Upper lobe of right lung (tissue), 1 donor: ENCODE measurements at regions not wholly inside any gene's neighbourhood (a gene's known extent, or its start where the extent isn't known, plus 50 kb on each side); places are given as distances from the start of the nearest gene placed in this dataset.
"Not testable (repeated sequence)": the region's sequence is repeated elsewhere in the genome, so short reads cannot be mapped to it uniquely, and the experiment has no call there.

ENCODE experiments used
- ATAC-seq: fragments of 200-7000 bp; cut with Tn5 transposase; one replicate; pipeline ENCODE4 v1.9.1; 2020; ENCODE audit warnings: mild to moderate bottlenecking, moderate library complexity
- DNase-seq: peaks from one replicate; pipeline ENCODE4 v3.0.0-alpha.2; 2020
- H3K27ac ChIP-seq: fragments of 200-600 bp; one replicate; pipeline ENCODE4 v1.8.0; 2022
- H3K27me3 ChIP-seq: fragments of 200-600 bp; one replicate; pipeline ENCODE4 v1.8.0; 2022; ENCODE audit warnings: mild to moderate bottlenecking
- H3K36me3 ChIP-seq: fragments of 200-600 bp; one replicate; pipeline ENCODE4 v1.8.0; 2022
- H3K4me1 ChIP-seq: fragments of 200-600 bp; one replicate; pipeline ENCODE4 v1.8.0; 2022
- H3K4me3 ChIP-seq: fragments of 200-600 bp; one replicate; pipeline ENCODE4 v1.8.0; 2022; ENCODE audit warnings: mild to moderate bottlenecking
- H3K9me3 ChIP-seq: fragments of 200-600 bp; one replicate; pipeline ENCODE4 v1.8.0; 2022
- CTCF ChIP-seq: fragments of 200-600 bp; IDR thresholded peaks from one replicate; pipeline ENCODE4 v1.8.0; 2022; ENCODE audit warnings: antibody characterized with exemption
- intact Hi-C: fragments of 100-400 bp; cut with DNase I; formaldehyde crosslinking; loops from one replicate; pipeline ENCODE4 v1.11.0; 2022
- donor health status: DM: no; HTN: yes; CAD: no; lungs with severe emphysema.

- intact Hi-C loops = no loop called here
- H3K27ac ChIP-seq = no peak overlapping the region
- ATAC-seq (no peak), DNase-seq (no peak)
- no peaks in the 10 kb centered on the region for H3K36me3 ChIP-seq
- no peak overlapping the region for H3K4me3 ChIP-seq
- peaks cover 7% of the 10 kb centered on the region for H3K27me3 ChIP-seq
- H3K9me3 ChIP-seq = no peaks in the 10 kb centered on the region
- H3K4me1 ChIP-seq = no peaks in the 10 kb centered on the region
- TF ChIP-seq CTCF = no peak
Measured at GRCh38 chr1:5678759-5679158, 313.5 kb downstream of the NPHP4 start.

GRCh38 chr1:5672355-5672754 is 319.9 kb downstream of the NPHP4 start:
- DNase-seq, H3K4me1 ChIP-seq, intact Hi-C loops, H3K36me3 ChIP-seq, H3K9me3 ChIP-seq, H3K27me3 ChIP-seq, H3K4me3 ChIP-seq, ATAC-seq, H3K27ac ChIP-seq: not testable (repeated sequence)

GRCh38 chr1:5670590-5671350 is 321.5 kb downstream of the NPHP4 start:
- intact Hi-C loops = no loop called here
- ATAC-seq = no peak
- no peaks in the 10 kb centered on the region for H3K36me3 ChIP-seq
- H3K27me3 ChIP-seq = peaks cover 4% of the 10 kb centered on the region
- no peak for DNase-seq
- H3K27ac ChIP-seq = no peak overlapping the region
- no peak for TF ChIP-seq CTCF
- H3K9me3 ChIP-seq = no peaks in the 10 kb centered on the region
- H3K4me3 ChIP-seq = no peak overlapping the region
- no peaks in the 10 kb centered on the region for H3K4me1 ChIP-seq

GRCh38 chr1:5667513-5668325 is 324.5 kb downstream of the NPHP4 start:
- no peaks in the 10 kb centered on the region for H3K36me3 ChIP-seq
- no peak for TF ChIP-seq CTCF
- no peak overlapping the region for H3K27ac ChIP-seq
- no peaks in the 10 kb centered on the region for H3K4me1 ChIP-seq
- no peaks in the 10 kb centered on the region for H3K9me3 ChIP-seq
- DNase-seq (peak; percentile 40), ATAC-seq (no peak)
- no peaks in the 10 kb centered on the region for H3K27me3 ChIP-seq
- H3K4me3 ChIP-seq = no peak overlapping the region
- intact Hi-C loops = no loop called here

- Histone ChIP-seq H3K27me3 (no peaks in the 10 kb centered on the region), H3K27ac (no peak overlapping the region), H3K4me3 (no peak overlapping the region), H3K36me3 (no peaks in the 10 kb centered on the region), H3K9me3 (no peaks in the 10 kb centered on the region), H3K4me1 (no peaks in the 10 kb centered on the region)
- no peak for TF ChIP-seq CTCF
- no peak for ATAC-seq
- DNase-seq = no peak
- intact Hi-C loops = no loop called here
Measured at GRCh38 chr1:5664906-5665875, 327.0 kb downstream of the NPHP4 start.
